ENCODE measurements at regions not wholly inside any gene's neighbourhood (a gene's known extent, or its start where the extent isn't known, plus 50 kb on each side); places are given as distances from the start of the nearest gene placed in this dataset.
"Not testable (repeated sequence)": the region's sequence is repeated elsewhere in the genome, so short reads cannot be mapped to it uniquely, and the experiment has no call there.

DNA sequence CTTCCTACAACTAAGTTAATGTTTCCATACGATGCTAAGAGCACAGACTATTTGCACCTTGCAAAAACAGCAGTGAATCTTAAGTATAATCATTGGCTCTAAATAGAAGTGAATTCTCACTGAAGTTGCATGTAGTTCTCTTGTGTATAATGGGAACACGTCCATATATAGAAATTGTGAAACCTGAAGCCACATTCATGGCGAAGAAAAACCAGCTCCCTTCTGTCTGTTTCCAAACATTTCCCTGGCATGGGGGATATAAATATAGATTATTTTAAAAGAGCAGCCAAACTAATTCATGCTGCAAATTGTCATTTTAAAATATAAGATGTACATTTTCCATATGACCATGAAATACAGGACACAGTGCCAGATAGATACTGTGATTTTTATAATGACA lies 71.1 kb downstream of the TRAM1L1 start:
- H3K27ac Mint-ChIP-seq = no peak overlapping the region
- ATAC-seq (no peak), DNase-seq (ENCODE audit: low spot score in 2 of 2) (no peak)
- peaks cover 4% of the 10 kb centered on the region in 2 donors for H3K9me3 Mint-ChIP-seq
- no peaks in the 10 kb centered on the region for H3K36me3 Mint-ChIP-seq

- Mint-ChIP-seq H3K36me3 (no peaks in the 10 kb centered on the region), H3K27ac (no peak overlapping the region), H3K9me3 (peaks cover 14 to 17% of the 10 kb centered on the region in 2 donors)
- DNase-seq (ENCODE audit: low spot score in 2 of 2) = no peak
- no peak for ATAC-seq
These were observed 74.7 kb downstream of the TRAM1L1 start for GRCh38 chr4:117010671-117011070.

GRCh38 chr4:117001077-117001476 lies 84.3 kb downstream of the TRAM1L1 start:
- no peak for ATAC-seq
- peaks cover 0 to 4% of the 10 kb centered on the region in 2 donors for H3K9me3 Mint-ChIP-seq
- no peaks in the 10 kb centered on the region for H3K36me3 Mint-ChIP-seq
- no peak for DNase-seq (ENCODE audit: low spot score in 2 of 2)
- H3K27ac Mint-ChIP-seq = no peak overlapping the region

- H3K9me3 Mint-ChIP-seq = peaks cover 10 to 12% of the 10 kb centered on the region in 2 donors
- H3K36me3 Mint-ChIP-seq = no peaks in the 10 kb centered on the region
- H3K27ac Mint-ChIP-seq = no peak overlapping the region
- no peak for ATAC-seq
- DNase-seq (ENCODE audit: low spot score in 2 of 2) = no peak
These were observed 102.7 kb downstream of the TRAM1L1 start for GRCh38 chr4:116982656-116983055.

DNA sequence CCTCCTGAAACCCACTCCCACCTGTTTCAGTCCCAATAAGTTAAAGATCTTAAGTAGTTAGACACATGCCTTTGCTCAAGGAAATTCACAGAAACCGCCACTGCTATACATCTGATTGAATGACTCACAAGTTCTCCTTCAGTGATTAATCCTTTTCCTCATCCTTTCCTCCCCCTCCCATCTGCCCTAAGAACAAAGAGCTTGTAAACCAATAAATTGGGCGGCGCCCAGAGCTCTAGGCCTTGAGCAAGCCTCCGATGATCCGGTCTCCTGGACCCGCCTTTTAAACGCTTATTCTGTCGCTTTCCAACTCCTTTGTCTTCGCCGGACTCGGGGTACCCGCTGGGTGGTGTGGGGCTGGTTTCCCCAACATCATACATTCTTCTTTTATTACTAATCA lies 104.9 kb downstream of the TRAM1L1 start:
- H3K36me3 Mint-ChIP-seq; ATAC-seq; H3K27ac Mint-ChIP-seq; DNase-seq (ENCODE audit: low spot score in 2 of 2): not testable (repeated sequence)
- peaks cover 12 to 13% of the 10 kb centered on the region in 2 donors for H3K9me3 Mint-ChIP-seq

- DNase-seq (ENCODE audit: low spot score in 2 of 2) (no peak), ATAC-seq (no peak)
- Mint-ChIP-seq H3K36me3 (no peaks in the 10 kb centered on the region), H3K9me3 (peaks cover 0 to 3% of the 10 kb centered on the region in 2 donors), H3K27ac (no peak overlapping the region)
These were observed 126.3 kb downstream of the TRAM1L1 start for GRCh38 chr4:116959045-116959444.

DNA sequence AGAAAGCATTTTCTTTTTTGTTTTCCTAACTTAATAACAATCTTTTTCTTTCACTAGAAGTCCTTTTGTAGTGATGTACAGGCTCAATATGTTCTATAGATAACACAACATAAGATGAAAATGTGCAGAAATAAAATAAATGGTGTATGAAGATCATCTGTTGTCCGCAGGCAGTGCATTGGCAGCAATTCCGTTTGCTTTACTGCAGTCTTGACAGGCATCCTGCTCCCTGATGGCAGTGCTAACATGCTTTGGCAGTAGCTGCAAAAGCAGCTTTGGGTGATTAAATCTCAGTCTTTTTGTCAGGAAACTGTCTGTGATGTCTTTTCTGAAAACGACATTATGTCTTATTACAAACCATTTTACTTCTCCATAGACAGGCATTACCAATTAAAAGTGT lies 131.4 kb downstream of the TRAM1L1 start:
- no peaks in the 10 kb centered on the region for H3K9me3 Mint-ChIP-seq
- H3K27ac Mint-ChIP-seq = no peak overlapping the region
- ATAC-seq (no peak), DNase-seq (ENCODE audit: low spot score in 2 of 2) (no peak)
- H3K36me3 Mint-ChIP-seq = no peaks in the 10 kb centered on the region

- Mint-ChIP-seq H3K36me3 (no peaks in the 10 kb centered on the region), H3K27ac (no peak overlapping the region), H3K9me3 (peaks cover 0 to 5% of the 10 kb centered on the region in 2 donors)
- ATAC-seq = no peak
- no peak for DNase-seq (ENCODE audit: low spot score in 2 of 2)
These were observed 132.7 kb downstream of the TRAM1L1 start for GRCh38 chr4:116952530-116953136.

DNA sequence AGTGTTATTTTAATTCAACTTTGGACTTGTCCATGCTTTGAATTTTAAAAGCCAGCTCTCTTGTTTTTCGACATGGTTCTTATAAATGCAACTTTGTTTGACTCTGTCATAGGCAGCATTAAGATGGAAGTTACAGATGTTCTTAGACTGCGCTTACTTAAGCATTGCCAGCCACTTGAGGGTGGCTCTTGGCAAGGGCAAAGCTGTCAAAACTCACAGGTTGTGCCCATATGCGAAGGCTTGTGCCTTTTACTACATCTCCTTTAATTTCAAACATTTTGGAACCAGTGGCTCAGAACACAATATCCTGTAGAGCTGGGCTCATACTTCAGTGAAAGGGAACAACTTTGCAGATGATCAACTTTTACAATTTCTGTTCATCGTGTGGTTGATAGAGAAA lies 135.5 kb downstream of the TRAM1L1 start:
- peaks cover 0 to 5% of the 10 kb centered on the region in 2 donors for H3K9me3 Mint-ChIP-seq
- H3K27ac Mint-ChIP-seq = no peak overlapping the region
- ATAC-seq (no peak), DNase-seq (ENCODE audit: low spot score in 2 of 2) (no peak)
- H3K36me3 Mint-ChIP-seq = no peaks in the 10 kb centered on the region

GRCh38 chr4:116942315-116942714 lies 143.1 kb downstream of the TRAM1L1 start:
- Mint-ChIP-seq H3K27ac (no peak overlapping the region), H3K36me3 (no peaks in the 10 kb centered on the region), H3K9me3 (peaks cover 3 to 4% of the 10 kb centered on the region in 2 donors)
- ATAC-seq = no peak
- DNase-seq (ENCODE audit: low spot score in 2 of 2) = no peak

- no peaks in the 10 kb centered on the region for H3K36me3 Mint-ChIP-seq
- no peak for DNase-seq (ENCODE audit: low spot score in 2 of 2)
- no peak for ATAC-seq
- H3K27ac Mint-ChIP-seq = no peak overlapping the region
- peaks cover 0 to 5% of the 10 kb centered on the region in 2 donors for H3K9me3 Mint-ChIP-seq
These were observed 155.0 kb downstream of the TRAM1L1 start for GRCh38 chr4:116930329-116930728.

GRCh38 chr4:116926631-116927295 lies 158.6 kb downstream of the TRAM1L1 start:
- DNase-seq (ENCODE audit: low spot score in 2 of 2) = no peak
- Mint-ChIP-seq H3K27ac (no peak overlapping the region), H3K36me3 (no peaks in the 10 kb centered on the region), H3K9me3 (peaks cover 0 to 4% of the 10 kb centered on the region in 2 donors)
- no peak for ATAC-seq

DNA sequence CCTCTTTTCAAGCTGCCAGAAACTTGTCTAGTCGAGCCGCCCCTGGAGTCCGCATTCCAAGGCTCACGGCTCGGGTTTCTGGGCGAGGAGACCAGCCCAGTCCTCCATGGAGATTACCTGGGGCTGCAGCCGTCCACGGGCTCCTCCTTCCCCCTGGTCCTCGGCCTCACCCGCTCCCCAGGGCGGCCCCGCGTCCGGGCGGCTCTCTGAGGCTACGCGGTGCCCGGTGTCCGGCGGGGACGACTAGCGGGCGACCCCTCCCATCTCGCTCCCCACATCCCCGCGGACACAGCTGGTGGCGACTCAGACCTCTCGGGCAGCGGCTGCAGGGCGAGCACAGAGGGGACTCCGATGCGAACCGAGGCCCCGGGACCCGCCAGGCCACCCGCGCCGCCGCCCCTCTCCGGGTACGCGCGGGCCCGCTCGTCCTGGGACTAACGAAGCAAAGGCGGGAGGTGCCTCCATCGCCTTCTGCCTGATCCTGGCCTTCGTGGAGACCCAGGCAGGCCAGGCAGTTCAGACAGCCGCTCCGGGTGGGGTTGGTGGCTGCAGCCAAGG lies 159.4 kb downstream of the TRAM1L1 start:
- no peak for ATAC-seq
- peaks cover 6 to 9% of the 10 kb centered on the region in 2 donors for H3K9me3 Mint-ChIP-seq
- no peak for DNase-seq (ENCODE audit: low spot score in 2 of 2)
- no peaks in the 10 kb centered on the region for H3K36me3 Mint-ChIP-seq
- no peak overlapping the region for H3K27ac Mint-ChIP-seq

GRCh38 chr4:116923389-116923788 lies 162.0 kb downstream of the TRAM1L1 start:
- no peak overlapping the region for H3K27ac Mint-ChIP-seq

GRCh38 chr4:116913451-116913850 lies 171.9 kb downstream of the TRAM1L1 start:
- ATAC-seq (no peak), DNase-seq (ENCODE audit: low spot score in 2 of 2) (no peak)
- Mint-ChIP-seq H3K9me3 (peaks cover 0 to 8% of the 10 kb centered on the region in 2 donors), H3K36me3 (no peaks in the 10 kb centered on the region), H3K27ac (no peak overlapping the region)

More at GRCh38 chr4:116923389-116923788, 162.0 kb downstream of the TRAM1L1 start:
- DNase-seq (ENCODE audit: low spot score in 2 of 2) = no peak
- no peak for ATAC-seq
- no peaks in the 10 kb centered on the region for H3K36me3 Mint-ChIP-seq
- peaks cover 9 to 11% of the 10 kb centered on the region in 2 donors for H3K9me3 Mint-ChIP-seq

- no peak for ATAC-seq
- H3K9me3 Mint-ChIP-seq = peaks cover 13 to 23% of the 10 kb centered on the region in 2 donors
- DNase-seq (ENCODE audit: low spot score in 2 of 2) = no peak
- no peak overlapping the region for H3K27ac Mint-ChIP-seq
- no peaks in the 10 kb centered on the region for H3K36me3 Mint-ChIP-seq
These were observed 178.6 kb downstream of the TRAM1L1 start for GRCh38 chr4:116906758-116907157.

DNA sequence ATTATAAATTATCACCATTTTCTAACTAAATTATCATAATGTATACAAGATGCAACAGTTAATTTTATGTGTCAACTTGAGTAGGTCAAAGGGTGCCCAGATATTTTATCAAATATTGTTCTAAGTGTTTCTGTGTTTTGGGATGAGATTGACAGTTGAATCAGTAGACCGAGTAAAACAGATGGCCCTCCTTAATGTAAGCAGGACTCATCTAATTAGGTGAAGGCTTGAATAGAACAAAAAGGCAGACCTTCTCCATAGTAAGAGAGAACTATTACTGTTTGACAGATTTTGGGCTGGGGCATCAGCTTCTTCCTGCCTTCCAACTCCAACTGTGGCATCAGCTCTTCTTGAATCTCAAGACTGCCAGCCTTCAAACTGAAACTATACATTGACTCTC lies 185.8 kb downstream of the TRAM1L1 start:
- H3K36me3 Mint-ChIP-seq = no peaks in the 10 kb centered on the region
- ATAC-seq (no peak), DNase-seq (ENCODE audit: low spot score in 2 of 2) (no peak)
- H3K9me3 Mint-ChIP-seq = peaks cover 11 to 17% of the 10 kb centered on the region in 2 donors
- H3K27ac Mint-ChIP-seq = no peak overlapping the region

DNA sequence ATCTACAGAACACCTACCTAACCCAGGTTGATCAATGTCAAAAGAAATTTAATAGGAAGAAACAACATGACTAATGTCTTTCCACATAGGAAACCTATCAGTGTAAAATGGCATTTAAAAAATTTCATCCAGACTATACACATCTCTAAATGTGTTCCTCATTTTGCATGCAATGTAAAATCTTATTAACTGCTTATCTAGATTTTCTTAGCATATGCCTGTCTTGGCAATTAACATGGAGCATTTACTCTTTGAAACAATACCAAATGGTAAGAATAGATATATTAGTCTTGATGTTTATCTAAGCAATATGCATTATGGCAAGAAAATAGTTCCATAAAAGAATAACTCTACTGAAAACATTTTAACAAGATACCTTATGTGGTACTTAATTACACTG lies 199.8 kb downstream of the TRAM1L1 start:
- ATAC-seq (no peak), DNase-seq (ENCODE audit: low spot score in 2 of 2) (no peak)
- H3K36me3 Mint-ChIP-seq = no peaks in the 10 kb centered on the region
- peaks cover 0 to 11% of the 10 kb centered on the region in 2 donors for H3K9me3 Mint-ChIP-seq
- H3K27ac Mint-ChIP-seq = no peak overlapping the region

Measured in activated naive CD4-positive, alpha-beta T cell treated with anti-CD3 and anti-CD28 coated beads, Interleukin-2, amount 50 U/mL, for 72 hours (primary cell).